GM10266 (cell line): ENCODE measurements at regions not wholly inside any gene's neighbourhood (a gene's known extent, or its start where the extent isn't known, plus 50 kb on each side); places are given as distances from the start of the nearest gene placed in this dataset.

Experiments
- DNase-seq: peaks from one replicate; pipeline ENCODE4 v3.0.0; 2012; ENCODE audit errors: extremely low spot score
- CTCF ChIP-seq: IDR thresholded peaks from 2 replicates; pipeline ENCODE4 v1.5.1; 2012; ENCODE audit warnings: mild to moderate bottlenecking, low read depth; ENCODE audit not compliant: control insufficient read depth, insufficient read depth; ENCODE audit errors: missing control alignments

GRCh38 chr11:29351301-29351873 is 665.4 kb downstream of the KCNA4 start:
- no peak for TF ChIP-seq CTCF
- DNase-seq, result no peak

GRCh38 chr11:29343465-29344333 is 673.1 kb downstream of the KCNA4 start:
- TF ChIP-seq CTCF, result peak; percentile 97
- peak; percentile 40 for DNase-seq

- TF ChIP-seq CTCF, result no peak
- DNase-seq, result no peak
Observed at GRCh38 chr11:29336727-29337575, 679.9 kb downstream of the KCNA4 start.

GRCh38 chr11:29334776-29335130 is 682.1 kb downstream of the KCNA4 start:
- DNase-seq, result no peak
- no peak for TF ChIP-seq CTCF

- peak; percentile 50 for TF ChIP-seq CTCF
- DNase-seq, result peak; percentile 28
Observed at GRCh38 chr11:29333993-29334775, 682.6 kb downstream of the KCNA4 start.

- DNase-seq, result no peak
- no peak for TF ChIP-seq CTCF
Observed at GRCh38 chr11:29331451-29332010, 685.3 kb downstream of the KCNA4 start.
